NOMO-1 treated with DMSO at 0.1 percent for 48 hours (cell line): ENCODE measurements at regions not wholly inside any gene's neighbourhood (a gene's known extent, or its start where the extent isn't known, plus 50 kb on each side); places are given as distances from the start of the nearest gene placed in this dataset.

ENCODE experiments used
- DNase-seq: peaks from one replicate; lab custom pipeline; 2025; ENCODE audit not compliant: unreplicated experiment; lab: John Stamatoyannopoulos, UW

DNA sequence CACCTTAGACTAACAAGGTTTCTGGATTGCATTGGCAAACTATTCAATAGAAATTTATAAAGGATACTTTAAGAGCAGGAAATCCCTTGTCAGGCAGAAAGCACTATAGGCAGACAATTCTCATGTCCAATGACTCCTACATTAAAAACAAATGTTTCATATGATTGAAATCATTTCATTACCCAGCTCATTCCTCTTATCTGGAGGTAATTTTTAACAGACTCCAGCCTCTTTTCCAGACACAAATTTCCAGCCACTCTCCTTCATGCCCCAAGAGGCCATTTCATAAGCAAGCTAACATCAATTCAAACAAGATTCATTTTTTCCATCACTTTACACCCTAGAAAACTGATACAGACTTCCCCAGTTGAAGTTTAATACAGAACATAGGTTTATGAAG lies 495.1 kb upstream of the FRG1 start:
- no peak for DNase-seq

GRCh38 chr4:189463734-189464133 lies 476.9 kb upstream of the FRG1 start:
- DNase-seq = no peak

- DNase-seq = no peak
Observed at GRCh38 chr4:189494407-189494806, 446.3 kb upstream of the FRG1 start.

GRCh38 chr4:189497516-189497915 lies 443.2 kb upstream of the FRG1 start:
- DNase-seq = no peak

GRCh38 chr4:189497996-189498395 lies 442.7 kb upstream of the FRG1 start:
- no peak for DNase-seq

- DNase-seq = no peak
Observed at GRCh38 chr4:189498457-189498856, 442.2 kb upstream of the FRG1 start.

DNA sequence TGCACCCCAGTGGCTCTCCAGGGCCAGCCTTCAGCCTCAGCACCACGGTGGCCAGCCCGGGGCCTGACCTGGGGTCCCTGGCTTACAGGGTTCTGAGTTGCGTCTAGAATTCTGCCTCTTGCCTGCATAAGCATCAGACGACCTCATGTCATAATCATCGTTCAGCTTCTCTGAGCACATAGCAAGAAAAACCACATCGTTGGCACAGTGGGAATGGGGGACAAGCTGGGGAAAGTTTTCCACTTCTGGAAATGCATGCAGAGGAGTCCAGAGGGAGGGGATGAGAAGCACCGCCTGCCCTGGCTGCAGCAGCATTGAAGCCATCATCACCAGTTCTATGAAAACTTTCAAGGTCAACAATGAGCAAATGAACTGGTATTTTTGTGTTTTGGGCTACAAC lies 441.0 kb upstream of the FRG1 start:
- DNase-seq = no peak

DNA sequence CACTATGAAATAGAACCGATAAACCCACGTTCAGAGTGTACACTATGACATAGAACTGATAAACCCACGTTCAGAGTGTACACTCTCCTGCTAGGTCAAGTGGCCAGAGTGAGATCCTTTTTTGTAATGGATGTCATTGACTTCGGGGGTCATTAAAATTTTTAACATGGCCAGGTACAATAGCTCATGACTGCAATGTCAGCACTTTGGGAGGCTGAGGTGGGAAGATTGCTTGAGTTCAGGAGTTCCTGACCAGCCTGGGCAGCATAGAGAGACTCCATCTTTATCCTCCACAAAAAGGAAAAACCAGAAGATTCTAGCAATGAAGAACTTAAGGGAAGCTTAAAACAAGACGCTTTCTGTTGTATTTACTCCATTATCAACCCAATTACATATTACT lies 439.7 kb upstream of the FRG1 start:
- DNase-seq = no peak

GRCh38 chr4:189502841-189503435 lies 437.7 kb upstream of the FRG1 start:
- DNase-seq = no peak

GRCh38 chr4:189504220-189504619 lies 436.5 kb upstream of the FRG1 start:
- DNase-seq = no peak

DNA sequence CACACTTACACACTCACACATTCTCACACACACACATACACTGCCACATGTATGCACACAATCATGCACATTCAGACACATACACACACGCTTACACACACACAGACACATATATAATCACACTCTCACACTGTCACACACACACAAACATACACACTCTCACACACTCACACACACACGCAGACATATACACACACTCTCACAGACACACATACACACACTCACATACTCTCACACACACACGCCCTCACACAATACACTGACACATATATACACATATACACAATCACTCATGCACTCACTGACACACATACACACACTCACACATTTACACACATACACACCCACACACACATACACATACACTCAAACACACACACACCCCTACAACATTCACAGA lies 435.3 kb upstream of the FRG1 start:
- no peak for DNase-seq

DNA sequence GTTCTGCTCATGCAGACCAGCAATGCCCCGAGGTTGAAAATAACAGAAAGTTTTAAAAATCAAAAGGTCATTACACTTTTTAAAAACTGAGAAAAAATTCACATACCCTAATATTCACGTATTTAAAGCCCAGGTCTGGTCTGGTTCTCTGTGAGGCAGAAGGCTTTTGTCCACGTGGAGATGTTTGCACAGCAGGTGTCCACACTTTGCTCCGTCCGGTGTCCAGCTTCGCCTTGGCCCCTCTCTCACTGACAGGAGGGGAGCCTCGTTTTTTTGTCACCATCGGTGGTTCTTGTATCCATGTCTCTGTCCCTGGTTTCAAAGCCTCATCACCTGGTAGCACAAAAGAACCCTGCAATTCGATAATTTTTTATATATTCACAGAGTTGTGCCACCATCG lies 434.6 kb upstream of the FRG1 start:
- no peak for DNase-seq

DNA sequence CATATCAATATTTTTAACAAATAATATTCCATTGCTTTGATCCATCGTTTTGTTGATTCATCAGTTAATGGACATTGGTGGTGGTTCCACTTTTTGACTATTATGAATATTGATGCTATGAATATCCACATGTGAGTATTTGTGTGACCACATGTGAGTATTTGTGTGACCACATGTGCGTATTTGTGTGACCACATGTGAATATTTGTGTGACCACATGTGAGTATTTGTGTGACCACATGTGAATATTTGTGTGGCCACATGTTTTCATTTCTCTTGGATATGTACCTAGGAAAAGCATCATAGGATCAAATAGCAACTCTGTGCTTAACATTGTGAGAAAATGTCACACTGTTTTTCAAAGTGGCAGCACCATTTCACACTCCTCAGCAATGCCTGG lies 433.6 kb upstream of the FRG1 start:
- no peak for DNase-seq

DNA sequence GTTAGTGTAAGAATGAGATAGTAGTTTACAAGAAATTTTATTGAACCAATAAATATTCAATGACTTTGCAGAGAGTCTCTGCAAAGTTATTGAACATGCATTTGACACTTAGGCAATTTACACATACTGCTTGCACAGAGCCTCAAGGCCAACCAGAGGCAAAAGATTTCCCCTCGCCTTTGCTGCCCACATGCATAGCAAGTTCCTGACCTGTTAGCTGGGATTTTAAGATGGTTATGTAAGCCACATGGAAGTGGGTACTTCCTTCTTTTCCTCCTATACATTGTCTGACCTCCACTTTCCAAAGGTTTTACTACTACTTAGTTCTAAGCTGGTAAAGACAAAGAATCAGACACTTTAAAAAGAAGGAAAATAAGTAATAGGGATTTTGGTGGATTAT lies 430.1 kb upstream of the FRG1 start:
- DNase-seq = no peak

GRCh38 chr4:189511581-189511980 lies 429.1 kb upstream of the FRG1 start:
- no peak for DNase-seq

DNA sequence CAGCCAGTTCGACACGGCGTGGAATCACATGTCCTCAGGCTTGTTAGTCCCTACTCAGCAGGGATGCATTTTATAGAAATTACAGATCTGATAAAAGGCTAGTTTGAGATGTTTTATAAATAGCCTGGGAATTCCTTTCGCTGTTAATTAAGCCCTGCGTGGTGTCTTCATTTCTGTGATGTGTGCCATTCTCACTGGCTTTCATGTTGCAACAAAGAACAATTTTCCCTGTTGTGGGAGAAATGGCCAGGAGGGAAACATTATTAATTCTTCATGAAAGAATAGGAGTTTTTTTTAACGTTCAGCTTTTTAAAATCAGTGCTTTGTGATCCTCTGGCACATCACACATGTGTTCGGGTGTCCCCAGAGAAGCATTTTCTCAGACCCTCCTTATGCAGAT lies 427.3 kb upstream of the FRG1 start:
- DNase-seq = no peak

DNA sequence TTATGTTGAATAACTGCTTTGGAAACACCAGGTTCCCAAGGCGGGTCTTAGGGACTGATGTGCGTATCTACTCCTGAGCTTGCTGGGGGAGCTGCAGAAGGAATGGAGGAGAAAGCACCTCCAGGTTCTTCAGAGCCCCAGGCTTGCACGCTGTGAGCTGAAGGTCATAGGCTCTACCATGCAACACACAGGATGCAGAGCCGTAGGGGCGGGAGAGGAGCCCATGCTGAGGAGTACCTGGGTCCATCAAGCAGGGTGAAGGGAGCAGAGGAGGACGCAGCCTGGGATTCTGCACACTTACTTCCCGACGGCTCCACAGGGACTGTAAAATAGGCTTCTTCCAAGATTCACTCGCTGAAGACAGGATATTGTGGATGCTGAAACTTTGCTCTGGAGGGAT lies 426.5 kb upstream of the FRG1 start:
- DNase-seq = no peak

DNA sequence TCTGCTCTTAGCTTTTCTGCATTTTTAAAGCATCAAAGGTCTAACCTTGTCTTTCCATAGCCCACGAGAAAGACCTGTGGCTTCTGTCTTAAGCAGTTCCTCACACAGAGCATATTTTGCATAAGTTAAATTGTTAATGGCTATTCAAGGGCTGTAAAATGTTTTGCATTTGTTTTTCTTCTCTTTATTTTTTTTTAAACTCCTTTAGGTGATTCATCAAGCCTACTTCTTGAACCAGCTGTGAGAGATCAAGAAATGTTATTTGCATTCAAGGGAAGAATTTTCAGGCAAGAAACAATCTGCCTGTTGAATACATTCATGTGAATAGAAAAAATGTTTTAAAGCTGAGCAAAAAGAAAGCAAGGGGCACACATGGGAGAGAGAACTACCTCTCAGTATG lies 423.8 kb upstream of the FRG1 start:
- no peak for DNase-seq

DNA sequence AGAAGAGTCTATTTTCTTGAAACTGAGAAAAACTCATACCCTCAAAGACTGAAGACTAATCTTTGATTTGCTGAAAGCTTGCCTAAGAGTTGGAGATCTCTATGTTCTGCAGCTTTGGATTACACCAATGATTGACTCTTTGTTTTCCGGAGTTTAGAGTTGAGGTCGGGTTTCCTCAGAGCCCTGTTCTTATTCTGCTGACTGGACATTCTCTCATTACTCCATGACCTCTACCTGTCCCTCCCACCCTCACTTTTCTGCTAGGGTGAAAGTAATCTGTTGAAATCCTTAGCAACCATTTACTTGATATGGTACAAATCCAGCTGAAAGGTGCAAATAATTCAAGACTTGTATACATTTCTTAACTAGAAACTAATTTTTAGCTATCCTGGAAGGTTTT lies 421.5 kb upstream of the FRG1 start:
- DNase-seq = no peak

GRCh38 chr4:189525304-189525703 lies 415.4 kb upstream of the FRG1 start:
- DNase-seq = no peak

GRCh38 chr4:189530848-189531247 lies 409.8 kb upstream of the FRG1 start:
- DNase-seq = no peak

GRCh38 chr4:189533603-189534002 lies 407.1 kb upstream of the FRG1 start:
- DNase-seq = no peak

DNA sequence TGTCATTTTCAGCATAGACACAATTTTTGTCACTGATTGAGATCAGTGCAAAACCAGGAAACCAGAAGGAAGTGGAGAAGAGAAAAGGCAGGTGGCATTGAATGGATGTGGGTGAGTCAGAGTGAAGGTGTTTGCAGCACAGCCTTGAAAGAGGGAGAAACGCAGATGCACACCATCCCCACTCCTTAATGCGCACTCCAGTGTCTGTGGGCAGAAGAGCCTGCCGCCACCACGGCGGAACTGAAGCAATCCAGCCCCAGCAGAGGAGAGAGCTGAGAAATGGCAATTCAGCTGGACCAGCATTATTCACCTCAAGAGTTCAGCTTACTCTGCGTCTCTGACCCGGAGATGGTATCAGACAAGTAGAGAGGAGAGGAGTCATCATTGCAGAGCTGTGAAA lies 393.1 kb upstream of the FRG1 start:
- DNase-seq = no peak
